Endothelial cell of umbilical vein (primary cell): ENCODE measurements at regions not wholly inside any gene's neighbourhood (a gene's known extent, or its start where the extent isn't known, plus 50 kb on each side); places are given as distances from the start of the nearest gene placed in this dataset.

Experiments
- BruUV-seq: library from RNA; stranded (reverse); fragments of 400-500 nt; replicated peaks from 2 replicates; lab custom pipeline; 2021; lab: Mats Ljungman, UMichigan
- CTCF ChIA-PET: fragments of 300-600, 350-600 bp; sonication (Branson Sonifier 250); formaldehyde crosslinking; loops from one replicate; lab custom pipeline; 2021; ENCODE audit warnings: antibody characterized with exemption, inconsistent platforms; lab: Charles Lee
- POLR2A ChIA-PET: fragments of 300-600, 350-600 bp; sonication (Branson Sonifier 250); formaldehyde crosslinking; loops from one replicate; lab custom pipeline; 2021; ENCODE audit warnings: antibody characterized with exemption, inconsistent platforms; lab: Charles Lee
- DNase-seq: peaks from one replicate; pipeline ENCODE4 v3.0.0-alpha.2; 2011; ENCODE audit warnings: low read depth, low spot score
- FAIRE-seq: peaks from 2 replicates; lab custom pipeline; 2011; peaks lifted over from hg19 to GRCh38; lab: Jason Lieb, UNC
- H2AFZ ChIP-seq: 2 replicates; pipeline ENCODE4 v1.6.0; 2012; ENCODE audit warnings: low read depth, low read length, control low read depth, inconsistent platforms
- H3K27ac ChIP-seq: 2 replicates; pipeline ENCODE4 v1.5.1; 2011; ENCODE audit warnings: low read depth, mild to moderate bottlenecking, control low read depth, low read length, moderate library complexity; ENCODE audit not compliant: insufficient read depth
- H3K27me3 ChIP-seq, 2 experiments: 2 replicates each; pipeline versions ENCODE4 v1.6.0 to v1.6.1; 2011; ENCODE audit warnings: low read length in 2 of 2, mixed read lengths in 1 of 2; ENCODE audit not compliant: control insufficient read depth in 2 of 2, insufficient read depth in 2 of 2
- H3K36me3 ChIP-seq, 2 experiments: 2 replicates in 1 of 2; 3 replicates in 1 of 2; pipeline ENCODE4 v1.5.1; 2011; ENCODE audit warnings: low read length in 2 of 2, mild to moderate bottlenecking in 1 of 2, moderate library complexity in 1 of 2; ENCODE audit not compliant: control insufficient read depth in 2 of 2, insufficient read depth in 2 of 2; ENCODE audit errors: extremely low read depth in 1 of 2
- H3K4me1 ChIP-seq: 3 replicates; pipeline ENCODE4 v1.5.1; 2011; ENCODE audit warnings: mild to moderate bottlenecking, low read length; ENCODE audit not compliant: control insufficient read depth, insufficient read depth; ENCODE audit errors: extremely low read depth
- H3K4me2 ChIP-seq: 2 replicates; pipeline ENCODE4 v1.6.1; 2011; ENCODE audit warnings: low read length, control low read depth, mixed read lengths; ENCODE audit not compliant: insufficient read depth
- H3K4me3 ChIP-seq, 3 experiments: fragments of 200-600 bp in 1 of 3; sonication (generic), shearing (Covaris generic) in 1 of 3; replicated peaks in 1 of 3; 2 replicates each; pipeline ENCODE4 v1.5.1; 2011 to 2016; ENCODE audit warnings: control low read depth in 3 of 3, low read length in 3 of 3, mild to moderate bottlenecking in 2 of 3, inconsistent platforms in 1 of 3, low read depth in 1 of 3, moderate library complexity in 1 of 3; ENCODE audit not compliant: insufficient read depth in 1 of 3
- H3K79me2 ChIP-seq: 2 replicates; pipeline ENCODE4 v1.6.0; 2012; ENCODE audit warnings: low read length, inconsistent platforms; ENCODE audit not compliant: control insufficient read depth, insufficient read depth
- H3K9ac ChIP-seq: replicated peaks from 2 replicates; pipeline ENCODE3; 2011; ENCODE audit warnings: low read length, control low read depth; ENCODE audit not compliant: insufficient read depth; ENCODE audit errors: extremely low read depth
- H3K9me1 ChIP-seq: replicated peaks from 3 replicates; pipeline ENCODE4 v1.6.0; 2011; ENCODE audit warnings: mild to moderate bottlenecking, low read length; ENCODE audit not compliant: control insufficient read depth, insufficient read depth; ENCODE audit errors: extremely low read depth
- H3K9me3 ChIP-seq: replicated peaks from 2 replicates; pipeline ENCODE4 v1.5.1; 2012; ENCODE audit warnings: low read length, inconsistent platforms; ENCODE audit not compliant: control insufficient read depth, insufficient read depth
- H4K20me1 ChIP-seq: replicated peaks from 2 replicates; pipeline ENCODE3; 2011; ENCODE audit warnings: mild to moderate bottlenecking, low read length; ENCODE audit not compliant: control insufficient read depth, insufficient read depth; ENCODE audit errors: extremely low read depth
- EZH2 ChIP-seq: IDR thresholded peaks from 2 replicates; pipeline ENCODE4 v1.6.1; 2012; ENCODE audit warnings: borderline replicate concordance, low read depth, mild to moderate bottlenecking, moderate library complexity, low read length, inconsistent platforms; ENCODE audit not compliant: severe bottlenecking
- FOS ChIP-seq: IDR thresholded peaks from 2 replicates; pipeline ENCODE4 v1.6.1; 2011; ENCODE audit warnings: mild to moderate bottlenecking, low read length, moderate library complexity, borderline replicate concordance; ENCODE audit not compliant: insufficient read depth
- GATA2 ChIP-seq: IDR thresholded peaks from 2 replicates; pipeline ENCODE4 v1.7.0; 2011; ENCODE audit warnings: low read depth, mild to moderate bottlenecking, moderate library complexity, mixed read lengths, low read length; ENCODE audit not compliant: insufficient read length, insufficient read depth
- JUN ChIP-seq: IDR thresholded peaks from 2 replicates; pipeline ENCODE4 v1.6.1; 2011; ENCODE audit warnings: borderline replicate concordance, low read depth; ENCODE audit not compliant: insufficient read length, insufficient read depth
- MYC ChIP-seq: IDR thresholded peaks from one replicate; pipeline ENCODE4 v1.6.1; 2011; ENCODE audit warnings: mild to moderate bottlenecking, low read depth, low read length
- POLR2A ChIP-seq: IDR thresholded peaks from 2 replicates; pipeline ENCODE4 v1.6.1; 2012; ENCODE audit warnings: low read depth, mild to moderate bottlenecking, control low read depth, low read length
- POLR2AphosphoS5 ChIP-seq: IDR thresholded peaks from 2 replicates; pipeline ENCODE4 v1.6.1; 2012; ENCODE audit warnings: low read depth, mild to moderate bottlenecking, control low read depth, low read length, moderate library complexity; ENCODE audit not compliant: insufficient read depth
- dilution Hi-C: fragments of 300-500 bp; cut with MboI; formaldehyde crosslinking; loops from one replicate; pipeline ENCODE4 v1.15.0; 2019; ENCODE audit warnings: low sequenced_read_pairs; ENCODE audit not compliant: extremely low pct_ligation_motif_present
- intact Hi-C: fragments of 100-400 bp; cut with micrococcal nuclease; formaldehyde crosslinking; loops from one replicate; pipeline ENCODE4 v1.10.0; 2022
- TF ChIP-seq, protein P1 (sequence below): IDR thresholded peaks from 2 replicates; pipeline ENCODE4 v1.6.1; 2011; ENCODE audit not compliant: insufficient read depth, insufficient read length
- TF ChIP-seq, protein P2 (sequence below), 2 donors: IDR thresholded peaks; 1 replicate in 1 of 2; 2 replicates in 1 of 2; pipeline ENCODE4 v1.5.1; 2011; ENCODE audit warnings: low read length in 2 of 2, mild to moderate bottlenecking in 2 of 2, moderate library complexity in 2 of 2, control low read depth in 1 of 2, inconsistent platforms in 1 of 2, low read depth in 1 of 2; ENCODE audit not compliant: insufficient read depth in 1 of 2; ENCODE audit errors: extremely low read depth in 1 of 2

DNA sequence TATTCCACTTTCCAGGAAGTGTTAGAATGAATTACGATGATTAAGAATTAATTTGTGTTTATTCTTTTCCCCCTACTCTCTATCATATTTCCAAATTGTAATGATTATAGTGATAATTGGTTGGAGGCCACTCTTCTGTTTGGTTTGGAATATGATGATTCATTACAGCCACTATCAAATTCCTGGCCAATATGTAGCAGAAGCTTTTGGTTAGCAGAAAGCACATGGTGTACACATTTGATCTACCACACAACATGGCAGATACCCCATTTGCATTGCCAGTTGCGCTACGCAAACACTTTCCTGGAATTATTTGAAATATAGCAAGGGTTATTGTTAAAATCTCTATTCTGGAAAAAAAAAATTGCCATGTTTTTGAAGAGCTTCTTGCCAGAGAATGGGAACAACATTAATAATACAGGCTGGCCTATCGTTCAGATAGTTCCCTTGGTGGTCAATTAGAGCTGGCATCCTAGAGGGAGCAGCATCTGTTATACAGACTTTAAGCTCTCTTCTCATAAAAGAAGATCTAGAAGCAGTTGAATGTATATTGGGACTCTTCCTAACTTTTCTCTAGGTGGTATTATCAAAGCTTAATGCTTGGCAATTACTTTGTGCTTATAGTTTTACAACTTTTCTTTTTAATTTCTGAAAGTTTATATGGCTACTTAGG lies 455.0 kb upstream of the ACTBL2 start:
- dilution Hi-C loops (no loop called here), intact Hi-C loops (no loop called here)
- Histone ChIP-seq H3K36me3 (no peaks in the 10 kb centered on the region), H3K9me1 (no peaks in the 10 kb centered on the region), H2AFZ (no peak overlapping the region), H3K4me3 (no peak overlapping the region), H3K9ac (no peak overlapping the region), H4K20me1 (no peaks in the 10 kb centered on the region), H3K4me1 (no peaks in the 10 kb centered on the region), H3K4me2 (no peak overlapping the region), H3K27me3 (no peaks in the 10 kb centered on the region), H3K9me3 (no peaks in the 10 kb centered on the region), H3K79me2 (no peaks in the 10 kb centered on the region), H3K27ac (no peak overlapping the region)
- DNase-seq (no peak), FAIRE-seq (no peak)
- no TSS peak for BruUV-seq
- CTCF ChIA-PET: interaction anchor here (0.9 to 2.1 kb wide), 6 partner anchors 20 to 640 kb away, joined by 3 to 6 read pairs (median 4); no protein-coding TSS in a partner anchor
- TF ChIP-seq FOS (no peak), EZH2 (no peak), GATA2 (no peak), POLR2AphosphoS5 (no peak), MYC (no peak), JUN (no peak), POLR2A (no peak)
- TF ChIP-seq, protein P1, sequence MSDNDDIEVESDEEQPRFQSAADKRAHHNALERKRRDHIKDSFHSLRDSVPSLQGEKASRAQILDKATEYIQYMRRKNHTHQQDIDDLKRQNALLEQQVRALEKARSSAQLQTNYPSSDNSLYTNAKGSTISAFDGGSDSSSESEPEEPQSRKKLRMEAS: no peak
- TF ChIP-seq, protein P2, sequence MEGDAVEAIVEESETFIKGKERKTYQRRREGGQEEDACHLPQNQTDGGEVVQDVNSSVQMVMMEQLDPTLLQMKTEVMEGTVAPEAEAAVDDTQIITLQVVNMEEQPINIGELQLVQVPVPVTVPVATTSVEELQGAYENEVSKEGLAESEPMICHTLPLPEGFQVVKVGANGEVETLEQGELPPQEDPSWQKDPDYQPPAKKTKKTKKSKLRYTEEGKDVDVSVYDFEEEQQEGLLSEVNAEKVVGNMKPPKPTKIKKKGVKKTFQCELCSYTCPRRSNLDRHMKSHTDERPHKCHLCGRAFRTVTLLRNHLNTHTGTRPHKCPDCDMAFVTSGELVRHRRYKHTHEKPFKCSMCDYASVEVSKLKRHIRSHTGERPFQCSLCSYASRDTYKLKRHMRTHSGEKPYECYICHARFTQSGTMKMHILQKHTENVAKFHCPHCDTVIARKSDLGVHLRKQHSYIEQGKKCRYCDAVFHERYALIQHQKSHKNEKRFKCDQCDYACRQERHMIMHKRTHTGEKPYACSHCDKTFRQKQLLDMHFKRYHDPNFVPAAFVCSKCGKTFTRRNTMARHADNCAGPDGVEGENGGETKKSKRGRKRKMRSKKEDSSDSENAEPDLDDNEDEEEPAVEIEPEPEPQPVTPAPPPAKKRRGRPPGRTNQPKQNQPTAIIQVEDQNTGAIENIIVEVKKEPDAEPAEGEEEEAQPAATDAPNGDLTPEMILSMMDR (IDR thresholded peaks at IDR 0.05; ENCODE audit: extremely low read depth in 1 of 2, insufficient read depth in 1 of 2, low read depth in 1 of 2, low read length in 2 of 2): no peak
- POLR2A ChIA-PET: no interaction called here
